ENCODE measurements at regions not wholly inside any gene's neighbourhood (a gene's known extent, or its start where the extent isn't known, plus 50 kb on each side); places are given as distances from the start of the nearest gene placed in this dataset.

DNA sequence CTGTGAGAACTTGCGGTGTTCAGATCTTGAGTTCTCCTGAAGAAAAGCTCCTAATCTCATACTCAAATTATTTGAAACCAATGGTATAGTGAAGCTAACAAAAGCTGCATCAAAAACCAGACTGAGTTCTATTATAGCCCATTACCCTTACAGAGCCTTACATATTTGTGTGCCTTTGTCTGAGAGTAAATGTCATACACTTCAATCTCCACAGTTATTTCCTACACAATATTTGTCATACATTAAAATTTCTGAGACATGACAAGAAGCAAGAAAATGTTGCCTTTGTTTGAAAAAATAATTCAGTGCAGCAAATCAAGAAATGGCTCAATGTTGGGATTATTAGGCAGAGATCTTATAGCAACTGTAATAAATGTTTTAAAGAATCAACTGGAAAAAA is 776.1 kb upstream of the MBL2 start:
- no peak for TF ChIP-seq POLR2AphosphoS5 (IDR thresholded peaks at IDR 0.05)
- no peak for TF ChIP-seq CTCF (IDR thresholded peaks at IDR 0.05)
- no peak for TF ChIP-seq POLR2A (IDR thresholded peaks at IDR 0.05)
